ENCODE measurements at regions not wholly inside any gene's neighbourhood (a gene's known extent, or its start where the extent isn't known, plus 50 kb on each side); places are given as distances from the start of the nearest gene placed in this dataset.

- intact Hi-C loops (cut with micrococcal nuclease): no loop called here
- POLR2A ChIA-PET: interaction anchor here (0.5 to 2.2 kb wide), 7 partner anchors 32 to 263 kb away, joined by 3 to 8 read pairs (median 3); no protein-coding TSS in a partner anchor
- no peaks in the 10 kb centered on the region for H3K27me3 Mint-ChIP-seq (ENCODE audit: insufficient read depth, unreplicated experiment)
- H3K4me3 Mint-ChIP-seq (ENCODE audit: unreplicated experiment): no peak overlapping the region
- CTCF ChIA-PET: interaction anchor here (1.2 to 1.7 kb wide), 2 partner anchors 31 to 825 kb away, joined by 4 read pairs; no protein-coding TSS in a partner anchor
- no peak for TF ChIP-seq CTCF (IDR thresholded peaks at IDR 0.05; ENCODE audit: unreplicated experiment)
- BruUV-seq (replicated peaks): no TSS peak
- H3K9me3 Mint-ChIP-seq (ENCODE audit: unreplicated experiment): no peaks in the 10 kb centered on the region
- H3K36me3 Mint-ChIP-seq (ENCODE audit: insufficient read depth, unreplicated experiment): no peaks in the 10 kb centered on the region
- DNase-seq (ENCODE audit: unreplicated experiment): no peak
- H3K4me1 Mint-ChIP-seq (ENCODE audit: insufficient read depth, unreplicated experiment): peaks cover 20% of the 10 kb centered on the region
- no peak overlapping the region for H3K27ac Mint-ChIP-seq (ENCODE audit: low read depth, unreplicated experiment)
Observed at GRCh38 chr2:19574778-19575260, 216.4 kb upstream of the OSR1 start.

GRCh38 chr2:19573784-19574183 is 215.4 kb upstream of the OSR1 start:
- no TSS peak for BruUV-seq (replicated peaks)
- Mint-ChIP-seq H3K27ac (ENCODE audit: low read depth, unreplicated experiment) (no peak overlapping the region), H3K27me3 (ENCODE audit: insufficient read depth, unreplicated experiment) (no peaks in the 10 kb centered on the region), H3K9me3 (ENCODE audit: unreplicated experiment) (no peaks in the 10 kb centered on the region), H3K4me3 (ENCODE audit: unreplicated experiment) (no peak overlapping the region), H3K36me3 (ENCODE audit: insufficient read depth, unreplicated experiment) (no peaks in the 10 kb centered on the region), H3K4me1 (ENCODE audit: insufficient read depth, unreplicated experiment) (peaks cover 16% of the 10 kb centered on the region)
- CTCF ChIA-PET: interaction anchor here (0.8 to 1.2 kb wide), 3 partner anchors 10 to 824 kb away, joined by 3 to 4 read pairs (median 3); no protein-coding TSS in a partner anchor
- TF ChIP-seq CTCF (IDR thresholded peaks at IDR 0.05; ENCODE audit: unreplicated experiment): no peak
- DNase-seq (ENCODE audit: unreplicated experiment): no peak
- intact Hi-C loops (cut with micrococcal nuclease): no loop called here
- POLR2A ChIA-PET: interaction anchor here (0.7 to 2.1 kb wide), 4 partner anchors 32 to 55 kb away, joined by 3 to 6 read pairs (median 3); no protein-coding TSS in a partner anchor

GRCh38 chr2:19571773-19572172 is 213.3 kb upstream of the OSR1 start:
- no peak overlapping the region for H3K27ac Mint-ChIP-seq (ENCODE audit: low read depth, unreplicated experiment)
- H3K4me1 Mint-ChIP-seq (ENCODE audit: insufficient read depth, unreplicated experiment): peaks cover 9% of the 10 kb centered on the region
- no peak for TF ChIP-seq CTCF (IDR thresholded peaks at IDR 0.05; ENCODE audit: unreplicated experiment)
- no peaks in the 10 kb centered on the region for H3K27me3 Mint-ChIP-seq (ENCODE audit: insufficient read depth, unreplicated experiment)
- BruUV-seq (replicated peaks): no TSS peak
- ChIA-PET CTCF (no interaction called here), POLR2A (no interaction called here)
- no peaks in the 10 kb centered on the region for H3K9me3 Mint-ChIP-seq (ENCODE audit: unreplicated experiment)
- no peak overlapping the region for H3K4me3 Mint-ChIP-seq (ENCODE audit: unreplicated experiment)
- intact Hi-C loops (cut with micrococcal nuclease): loop anchor here (2.0 kb wide), 1 partner anchor 57 kb away; no protein-coding TSS in a partner anchor
- no peak for DNase-seq (ENCODE audit: unreplicated experiment)
- H3K36me3 Mint-ChIP-seq (ENCODE audit: insufficient read depth, unreplicated experiment): no peaks in the 10 kb centered on the region

- Mint-ChIP-seq H3K36me3 (ENCODE audit: insufficient read depth, unreplicated experiment) (no peaks in the 10 kb centered on the region), H3K27me3 (ENCODE audit: insufficient read depth, unreplicated experiment) (no peaks in the 10 kb centered on the region), H3K9me3 (ENCODE audit: unreplicated experiment) (no peaks in the 10 kb centered on the region), H3K4me1 (ENCODE audit: insufficient read depth, unreplicated experiment) (no peaks in the 10 kb centered on the region), H3K27ac (ENCODE audit: low read depth, unreplicated experiment) (no peak overlapping the region), H3K4me3 (ENCODE audit: unreplicated experiment) (no peak overlapping the region)
- BruUV-seq (replicated peaks): no TSS peak
- no peak for TF ChIP-seq CTCF (IDR thresholded peaks at IDR 0.05; ENCODE audit: unreplicated experiment)
- intact Hi-C loops (cut with micrococcal nuclease): no loop called here
- DNase-seq (ENCODE audit: unreplicated experiment): no peak
- ChIA-PET POLR2A (no interaction called here), CTCF (interaction anchor here (0.6 kb wide), 1 partner anchor 29 kb away, joined by 3 read pairs; no protein-coding TSS in a partner anchor)
Observed at GRCh38 chr2:19569300-19569791, 210.9 kb upstream of the OSR1 start.
